SIG-M5 (cell line): ENCODE measurements at regions not wholly inside any gene's neighbourhood (a gene's known extent, or its start where the extent isn't known, plus 50 kb on each side); places are given as distances from the start of the nearest gene placed in this dataset.

Source experiments
- DNase-seq: peaks from one replicate; lab custom pipeline; 2025; lab: John Stamatoyannopoulos, UW

- no peak for DNase-seq
Measured at GRCh38 chr3:22113453-22113852, 362.4 kb upstream of the ZNF385D start.

- DNase-seq: no peak
Measured at GRCh38 chr3:22115581-22115980, 364.6 kb upstream of the ZNF385D start.

GRCh38 chr3:22117091-22117490, 366.1 kb upstream of the ZNF385D start:
- DNase-seq: no peak

GRCh38 chr3:22117751-22118346, 366.8 kb upstream of the ZNF385D start:
- DNase-seq: no peak

- DNase-seq: no peak
Measured at GRCh38 chr3:22118542-22118941, 367.5 kb upstream of the ZNF385D start.

GRCh38 chr3:22121068-22121701, 370.2 kb upstream of the ZNF385D start:
- DNase-seq: no peak

GRCh38 chr3:22122567-22122966, 371.6 kb upstream of the ZNF385D start:
- DNase-seq: no peak

- no peak for DNase-seq
Measured at GRCh38 chr3:22129101-22129500, 378.1 kb upstream of the ZNF385D start.

- no peak for DNase-seq
Measured at GRCh38 chr3:22141769-22142168, 390.8 kb upstream of the ZNF385D start.

- no peak for DNase-seq
Measured at GRCh38 chr3:22147161-22147560, 396.2 kb upstream of the ZNF385D start.

GRCh38 chr3:22156868-22157267, 405.9 kb upstream of the ZNF385D start:
- no peak for DNase-seq

GRCh38 chr3:22157848-22158247, 406.8 kb upstream of the ZNF385D start:
- no peak for DNase-seq

GRCh38 chr3:22159004-22159695, 408.1 kb upstream of the ZNF385D start:
- no peak for DNase-seq

- DNase-seq: no peak
Measured at GRCh38 chr3:22161315-22161714, 410.3 kb upstream of the ZNF385D start.

- no peak for DNase-seq
Measured at GRCh38 chr3:22170370-22170769, 419.4 kb upstream of the ZNF385D start.

GRCh38 chr3:22172964-22173363, 422.0 kb upstream of the ZNF385D start:
- DNase-seq: no peak

GRCh38 chr3:22175947-22176346, 424.9 kb upstream of the ZNF385D start:
- DNase-seq: no peak

- DNase-seq: no peak
Measured at GRCh38 chr3:22176911-22177310, 425.9 kb upstream of the ZNF385D start.

GRCh38 chr3:22189616-22190015, 438.6 kb upstream of the ZNF385D start:
- no peak for DNase-seq

GRCh38 chr3:22199095-22199494, 448.1 kb upstream of the ZNF385D start:
- no peak for DNase-seq

- DNase-seq: no peak
Measured at GRCh38 chr3:22208844-22209243, 457.8 kb upstream of the ZNF385D start.

- DNase-seq: no peak
Measured at GRCh38 chr3:22209578-22209977, 458.6 kb upstream of the ZNF385D start.

GRCh38 chr3:22210693-22211092, 459.7 kb upstream of the ZNF385D start:
- no peak for DNase-seq

GRCh38 chr3:22216601-22217000, 465.6 kb upstream of the ZNF385D start:
- no peak for DNase-seq
